Lung (tissue), 11 donors: ENCODE measurements at regions not wholly inside any gene's neighbourhood (a gene's known extent, or its start where the extent isn't known, plus 50 kb on each side); places are given as distances from the start of the nearest gene placed in this dataset.
"Not testable (repeated sequence)": the region's sequence is repeated elsewhere in the genome, so short reads cannot be mapped to it uniquely, and the experiment has no call there.

Experiments used
- ATAC-seq: fragments of 200-7000 bp; cut with Tn5 transposase; one replicate; pipeline ENCODE4 v1.9.1; 2020; ENCODE audit warnings: moderate number of reproducible peaks; ENCODE audit not compliant: insufficient read depth, low FRiP score
- DNase-seq, 3 donors: peaks; one replicate each; pipeline ENCODE4 v3.0.0-alpha.2; 2013 to 2017
- H3K27ac ChIP-seq, 2 donors: one replicate each; pipeline ENCODE4 v1.5.1; 2013; ENCODE audit warnings: mild to moderate bottlenecking in 2 of 2, moderate library complexity in 2 of 2, control low read depth in 1 of 2, inconsistent platforms in 1 of 2, low read depth in 1 of 2, low read length in 1 of 2
- H3K27me3 ChIP-seq, 3 donors: one replicate each; pipeline ENCODE4 v1.5.1; 2013; ENCODE audit warnings: low read length in 2 of 3; ENCODE audit not compliant: control insufficient read depth in 3 of 3, insufficient read depth in 3 of 3
- H3K36me3 ChIP-seq, 4 donors: one replicate each; pipeline ENCODE4 v1.5.1; 2013; ENCODE audit warnings: low read length in 4 of 4, mild to moderate bottlenecking in 1 of 4, moderate library complexity in 1 of 4; ENCODE audit not compliant: control insufficient read depth in 4 of 4, insufficient read depth in 4 of 4
- H3K4me1 ChIP-seq, 5 donors: one replicate each; pipeline ENCODE4 v1.5.1; 2013; ENCODE audit warnings: low read length in 5 of 5, mild to moderate bottlenecking in 2 of 5, moderate library complexity in 1 of 5; ENCODE audit not compliant: control insufficient read depth in 5 of 5, insufficient read depth in 5 of 5
- H3K4me3 ChIP-seq: one replicate; pipeline ENCODE4 v1.5.1; 2013; ENCODE audit warnings: mild to moderate bottlenecking, control low read depth, moderate library complexity
- H3K9ac ChIP-seq, 2 donors: one replicate each; pipeline ENCODE4 v1.5.1; 2013; ENCODE audit warnings: low read length in 2 of 2, control low read depth in 1 of 2; ENCODE audit not compliant: insufficient read depth in 1 of 2
- H3K9me3 ChIP-seq, 4 donors: one replicate each; pipeline ENCODE4 v1.5.1; 2013; ENCODE audit warnings: low read length in 3 of 4, mild to moderate bottlenecking in 1 of 4, moderate library complexity in 1 of 4; ENCODE audit not compliant: control insufficient read depth in 4 of 4, insufficient read depth in 3 of 4
- WGBS, 2 donors: extraction: QIAGEN DNeasy Blood & Tissue Kit; methylation state at CpG; one replicate each; pipeline ENCODE4 v1.1.7; 2013; 5-methylcytosine and 5-hydroxymethylcytosine counted together
- TF ChIP-seq, protein P1 (sequence below): IDR thresholded peaks from 2 replicates; pipeline ENCODE4 v1.5.1; 2012; ENCODE audit warnings: mild to moderate bottlenecking; ENCODE audit errors: control extremely low read depth, extremely low read depth
- donor health status: control.
- donor health status: control.
- donor health status: Bipolar disorder and iron deficiency.
- donor health status: healthy.
- donor health status: DM: yes; HTN: yes; CAD: no.

DNA sequence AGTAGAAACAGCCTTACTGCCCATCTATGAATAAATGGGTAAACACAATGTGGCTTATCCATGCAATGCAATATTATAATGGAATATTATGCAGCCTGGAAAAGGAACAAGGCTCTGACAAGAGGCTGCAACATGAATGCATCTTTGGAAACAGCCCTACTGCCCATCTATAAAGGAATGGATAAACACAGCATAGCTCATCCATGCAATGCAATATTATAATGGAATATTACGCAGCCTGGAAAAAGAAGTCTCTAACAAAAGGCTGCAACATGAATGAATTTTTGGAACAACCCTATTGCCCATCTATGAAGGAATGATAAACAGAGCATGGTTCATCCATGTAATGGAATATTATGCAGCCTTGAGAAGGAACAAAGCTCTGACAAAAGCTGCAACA, 161.0 kb downstream of the CRLF2 start:
- H3K9ac ChIP-seq: no peak overlapping the region
- no peaks in the 10 kb centered on the region for H3K36me3 ChIP-seq
- TF ChIP-seq, protein P1, sequence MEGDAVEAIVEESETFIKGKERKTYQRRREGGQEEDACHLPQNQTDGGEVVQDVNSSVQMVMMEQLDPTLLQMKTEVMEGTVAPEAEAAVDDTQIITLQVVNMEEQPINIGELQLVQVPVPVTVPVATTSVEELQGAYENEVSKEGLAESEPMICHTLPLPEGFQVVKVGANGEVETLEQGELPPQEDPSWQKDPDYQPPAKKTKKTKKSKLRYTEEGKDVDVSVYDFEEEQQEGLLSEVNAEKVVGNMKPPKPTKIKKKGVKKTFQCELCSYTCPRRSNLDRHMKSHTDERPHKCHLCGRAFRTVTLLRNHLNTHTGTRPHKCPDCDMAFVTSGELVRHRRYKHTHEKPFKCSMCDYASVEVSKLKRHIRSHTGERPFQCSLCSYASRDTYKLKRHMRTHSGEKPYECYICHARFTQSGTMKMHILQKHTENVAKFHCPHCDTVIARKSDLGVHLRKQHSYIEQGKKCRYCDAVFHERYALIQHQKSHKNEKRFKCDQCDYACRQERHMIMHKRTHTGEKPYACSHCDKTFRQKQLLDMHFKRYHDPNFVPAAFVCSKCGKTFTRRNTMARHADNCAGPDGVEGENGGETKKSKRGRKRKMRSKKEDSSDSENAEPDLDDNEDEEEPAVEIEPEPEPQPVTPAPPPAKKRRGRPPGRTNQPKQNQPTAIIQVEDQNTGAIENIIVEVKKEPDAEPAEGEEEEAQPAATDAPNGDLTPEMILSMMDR: no peak
- H3K27ac ChIP-seq: no peak overlapping the region
- no peak overlapping the region for H3K4me3 ChIP-seq
- 100% methylated on average over 1 of the region's 1 CpG for WGBS, 2 donors
- ATAC-seq (no peak), DNase-seq (no peak)
- peaks cover 6 to 15% (median 8%) of the 10 kb centered on the region in 4 donors for H3K9me3 ChIP-seq
- no peaks in the 10 kb centered on the region for H3K4me1 ChIP-seq
- no peaks in the 10 kb centered on the region for H3K27me3 ChIP-seq

DNA sequence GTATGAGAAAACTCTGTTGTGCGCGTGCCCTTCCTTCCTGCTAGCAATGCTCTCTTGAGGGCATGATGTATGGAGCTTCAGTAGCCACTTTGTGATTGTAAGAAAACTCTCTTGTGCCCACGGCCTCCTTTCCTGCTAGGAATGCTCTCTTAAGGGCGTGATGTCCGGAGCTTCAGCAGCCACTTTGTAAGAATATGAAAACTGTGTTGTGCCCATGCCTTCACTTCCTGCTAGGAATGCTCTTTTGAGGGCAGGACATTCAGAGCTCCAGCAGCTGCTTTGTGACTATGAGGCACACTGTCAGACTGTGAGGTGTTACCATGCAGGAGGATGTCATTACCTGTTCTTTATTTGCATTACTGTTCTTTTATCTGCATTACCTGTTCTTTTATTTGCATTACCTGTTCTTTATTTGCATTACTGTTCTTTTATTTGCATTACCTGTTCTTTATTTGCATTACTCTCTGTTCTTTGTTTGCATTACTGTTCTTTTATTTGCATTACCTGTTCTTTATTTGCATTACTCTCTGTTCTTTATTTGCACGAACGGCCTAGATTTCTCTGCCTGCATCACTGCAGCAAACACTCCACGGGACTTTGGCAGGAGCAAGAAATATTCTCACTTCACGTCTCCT, 166.7 kb downstream of the CRLF2 start:
- ATAC-seq (no peak), DNase-seq (no peak)
- TF ChIP-seq, protein P1: no peak
- H3K9me3 ChIP-seq: peaks cover 3 to 18% (median 8%) of the 10 kb centered on the region in 4 donors
- H3K36me3 ChIP-seq: no peaks in the 10 kb centered on the region
- H3K27me3 ChIP-seq: no peaks in the 10 kb centered on the region
- H3K4me1 ChIP-seq: no peaks in the 10 kb centered on the region
- H3K4me3 ChIP-seq: no peak overlapping the region
- no peak overlapping the region for H3K9ac ChIP-seq
- 89 to 94% methylated on average over 9 of the region's 9 CpGs for WGBS, 2 donors
- no peak overlapping the region for H3K27ac ChIP-seq

DNA sequence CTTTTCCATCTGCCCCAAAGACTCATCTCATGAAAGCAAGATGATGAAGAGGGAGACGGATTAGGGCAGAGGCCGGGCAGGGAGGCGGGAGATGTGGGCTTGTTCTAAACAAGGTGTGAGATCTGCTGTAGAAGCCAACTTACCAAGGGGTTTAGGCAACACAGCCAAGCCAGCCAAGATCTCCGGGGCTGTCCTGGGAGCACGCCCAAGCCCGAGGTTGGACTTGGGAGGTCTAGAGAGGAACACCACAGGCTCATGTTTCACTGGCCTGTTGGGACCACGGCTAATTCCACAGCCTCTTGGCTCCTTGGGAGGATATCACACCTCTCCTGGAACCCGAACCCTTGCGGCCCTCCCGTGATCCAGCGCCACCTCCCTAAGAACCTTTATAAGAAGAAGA, 171.4 kb downstream of the CRLF2 start:
- no peak overlapping the region for H3K9ac ChIP-seq
- WGBS, 2 donors: 79 to 86% methylated on average over 11 of the region's 11 CpGs
- peaks cover 4 to 32% (median 8%) of the 10 kb centered on the region in 4 donors for H3K9me3 ChIP-seq
- H3K4me3 ChIP-seq: no peak overlapping the region
- DNase-seq: peak; percentile 72 to 88 (median 80)
- H3K27me3 ChIP-seq: no peaks in the 10 kb centered on the region
- H3K4me1 ChIP-seq: no peaks in the 10 kb centered on the region
- no peak overlapping the region for H3K27ac ChIP-seq
- no peaks in the 10 kb centered on the region for H3K36me3 ChIP-seq
- TF ChIP-seq, protein P1: no peak
- ATAC-seq: no peak

DNA sequence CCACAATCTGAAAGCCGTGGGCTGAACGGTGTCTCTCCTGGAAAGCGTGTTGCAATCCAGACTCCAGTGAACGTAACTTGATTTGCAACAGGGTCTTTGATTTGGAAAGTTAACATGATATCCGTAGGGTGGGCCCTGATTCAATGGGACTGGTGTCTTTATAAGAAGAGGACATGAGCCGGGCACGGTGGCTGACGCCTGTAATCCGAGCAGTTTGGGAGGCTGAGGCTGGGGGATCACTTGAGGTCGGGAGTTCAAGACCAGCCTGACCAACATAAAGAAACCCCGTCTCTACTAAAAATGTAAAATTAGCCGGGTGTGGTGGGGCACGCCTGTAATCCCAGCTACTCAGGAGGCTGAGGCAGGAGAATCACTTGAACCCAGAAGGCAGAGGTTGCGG, 176.5 kb downstream of the CRLF2 start:
- H3K4me3 ChIP-seq, H3K36me3 ChIP-seq, ATAC-seq, H3K27ac ChIP-seq, H3K27me3 ChIP-seq, H3K4me1 ChIP-seq, H3K9ac ChIP-seq, DNase-seq: not testable (repeated sequence)
- 88 to 89% methylated on average over 14 of the region's 14 CpGs for WGBS, 2 donors
- H3K9me3 ChIP-seq: peaks cover 0 to 24% (median 2%) of the 10 kb centered on the region in 4 donors
